C4-2B (cell line): ENCODE measurements at regions not wholly inside any gene's neighbourhood (a gene's known extent, or its start where the extent isn't known, plus 50 kb on each side); places are given as distances from the start of the nearest gene placed in this dataset.

ENCODE experiments used
- CTCF ChIP-seq: fragments of 450-650 bp; conservative IDR thresholded peaks from 2 replicates; pipeline ENCODE4 v1.5.1; 2017; ENCODE audit warnings: mild to moderate bottlenecking
- ZFX ChIP-seq: fragments of 450-650 bp; IDR thresholded peaks from 2 replicates; pipeline ENCODE4 v1.6.1; 2017

- TF ChIP-seq CTCF (no peak), ZFX (no peak)
Measured at GRCh38 chr6:155708100-155708499, 252.5 kb upstream of the NOX3 start.
